ENCODE measurements at regions not wholly inside any gene's neighbourhood (a gene's known extent, or its start where the extent isn't known, plus 50 kb on each side); places are given as distances from the start of the nearest gene placed in this dataset.
"Not testable (repeated sequence)": the region's sequence is repeated elsewhere in the genome, so short reads cannot be mapped to it uniquely, and the experiment has no call there.

DNA sequence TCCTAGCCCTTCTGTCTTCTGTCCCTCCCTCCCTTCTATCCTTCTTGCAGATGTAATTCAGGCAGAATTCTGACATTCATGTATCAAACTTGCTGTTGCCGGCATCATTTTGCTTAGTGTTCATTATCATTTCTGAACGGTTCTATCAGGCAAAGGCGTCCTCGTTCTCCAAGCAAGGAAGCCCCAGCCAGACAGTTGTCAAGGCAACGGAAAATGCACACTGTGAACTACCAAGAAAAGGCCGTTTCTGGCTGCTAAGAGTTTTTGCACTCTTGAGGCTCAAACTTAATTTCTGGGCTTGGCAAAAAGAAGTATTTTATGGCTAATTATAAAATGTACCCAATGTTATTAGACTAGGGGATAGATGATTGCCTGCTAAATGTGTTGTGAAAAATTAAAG, 164.7 kb upstream of the KCNJ15 start:
- DNase-seq (ENCODE audit: insufficient read length, low spot score): no peak
- no peak for FAIRE-seq
- TF ChIP-seq, protein P1, sequence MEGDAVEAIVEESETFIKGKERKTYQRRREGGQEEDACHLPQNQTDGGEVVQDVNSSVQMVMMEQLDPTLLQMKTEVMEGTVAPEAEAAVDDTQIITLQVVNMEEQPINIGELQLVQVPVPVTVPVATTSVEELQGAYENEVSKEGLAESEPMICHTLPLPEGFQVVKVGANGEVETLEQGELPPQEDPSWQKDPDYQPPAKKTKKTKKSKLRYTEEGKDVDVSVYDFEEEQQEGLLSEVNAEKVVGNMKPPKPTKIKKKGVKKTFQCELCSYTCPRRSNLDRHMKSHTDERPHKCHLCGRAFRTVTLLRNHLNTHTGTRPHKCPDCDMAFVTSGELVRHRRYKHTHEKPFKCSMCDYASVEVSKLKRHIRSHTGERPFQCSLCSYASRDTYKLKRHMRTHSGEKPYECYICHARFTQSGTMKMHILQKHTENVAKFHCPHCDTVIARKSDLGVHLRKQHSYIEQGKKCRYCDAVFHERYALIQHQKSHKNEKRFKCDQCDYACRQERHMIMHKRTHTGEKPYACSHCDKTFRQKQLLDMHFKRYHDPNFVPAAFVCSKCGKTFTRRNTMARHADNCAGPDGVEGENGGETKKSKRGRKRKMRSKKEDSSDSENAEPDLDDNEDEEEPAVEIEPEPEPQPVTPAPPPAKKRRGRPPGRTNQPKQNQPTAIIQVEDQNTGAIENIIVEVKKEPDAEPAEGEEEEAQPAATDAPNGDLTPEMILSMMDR (IDR thresholded peaks at IDR 0.05; ENCODE audit: insufficient read depth, missing control alignments): no peak

DNA sequence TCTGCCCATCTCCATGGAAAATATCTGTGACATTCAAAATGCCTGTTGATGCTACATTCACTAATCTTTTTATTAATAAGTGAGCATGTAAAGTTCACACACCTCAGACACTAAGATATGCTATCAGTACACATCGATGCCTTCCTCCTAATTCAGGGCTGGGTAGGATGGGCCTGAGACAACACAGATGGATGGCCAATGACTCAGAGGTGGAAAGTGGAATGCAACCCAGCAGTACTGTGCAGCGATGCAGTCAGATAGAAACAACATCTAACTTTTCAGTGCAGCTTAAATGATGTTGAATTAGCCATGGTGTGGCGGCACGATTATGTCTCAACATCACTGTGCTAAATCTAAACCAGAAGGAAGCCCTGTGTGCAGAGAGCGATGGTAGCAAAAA, 161.6 kb upstream of the KCNJ15 start:
- FAIRE-seq (no peak), DNase-seq (ENCODE audit: insufficient read length, low spot score) (no peak)
- TF ChIP-seq, protein P1 (IDR thresholded peaks at IDR 0.05; ENCODE audit: insufficient read depth, missing control alignments): no peak

DNA sequence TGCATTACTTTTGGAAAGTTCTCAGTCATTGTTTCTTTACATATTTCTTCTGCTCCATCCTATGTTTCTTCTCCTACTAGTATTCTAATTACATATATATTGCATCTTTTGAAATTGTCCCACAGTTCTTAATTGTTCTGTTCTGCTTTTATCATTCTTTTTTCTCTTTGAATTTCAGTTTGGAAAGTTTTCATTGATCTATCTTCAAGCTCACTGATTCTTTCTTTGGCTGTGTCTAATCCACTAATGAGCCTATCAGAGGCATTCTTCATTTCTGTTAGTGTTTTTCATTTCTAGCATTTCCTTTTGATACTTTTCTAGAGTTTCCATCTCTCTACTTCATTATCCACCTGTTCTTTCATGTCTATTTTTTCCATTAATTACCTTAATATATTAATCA, 159.0 kb upstream of the KCNJ15 start:
- DNase-seq (ENCODE audit: insufficient read length, low spot score) (no peak), FAIRE-seq (no peak)
- TF ChIP-seq, protein P1 (IDR thresholded peaks at IDR 0.05; ENCODE audit: insufficient read depth, missing control alignments): no peak

DNA sequence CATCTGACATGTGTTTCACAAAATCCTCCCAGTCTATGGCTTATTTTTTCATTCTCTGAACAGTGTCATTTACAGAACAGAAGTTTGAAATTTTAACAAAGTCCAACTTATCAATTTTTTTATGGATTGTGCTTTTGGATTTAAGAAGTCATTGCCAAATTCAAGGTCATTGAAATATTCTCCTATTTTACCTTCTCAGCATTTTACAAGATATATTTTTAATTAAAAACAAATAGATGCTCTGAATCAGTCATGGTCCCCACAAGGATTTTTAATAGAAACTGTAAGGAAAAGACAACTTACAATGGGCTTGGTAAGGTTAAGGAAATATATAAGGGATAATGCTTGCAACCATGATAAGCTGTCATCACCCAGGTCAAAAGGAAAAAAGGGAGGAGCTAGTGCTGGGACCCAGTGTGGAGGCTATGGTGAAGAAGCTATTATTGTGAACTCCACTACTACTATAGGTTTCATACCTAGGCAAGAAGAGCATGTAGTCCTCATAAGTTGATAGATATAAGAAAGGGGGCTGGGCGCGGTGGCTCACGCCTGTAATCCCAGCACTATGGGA, 144.5 kb upstream of the KCNJ15 start:
- TF ChIP-seq, protein P1 (IDR thresholded peaks at IDR 0.05; ENCODE audit: insufficient read depth, missing control alignments): no peak
- no peak for DNase-seq (ENCODE audit: insufficient read length, low spot score)
- no peak for FAIRE-seq

DNA sequence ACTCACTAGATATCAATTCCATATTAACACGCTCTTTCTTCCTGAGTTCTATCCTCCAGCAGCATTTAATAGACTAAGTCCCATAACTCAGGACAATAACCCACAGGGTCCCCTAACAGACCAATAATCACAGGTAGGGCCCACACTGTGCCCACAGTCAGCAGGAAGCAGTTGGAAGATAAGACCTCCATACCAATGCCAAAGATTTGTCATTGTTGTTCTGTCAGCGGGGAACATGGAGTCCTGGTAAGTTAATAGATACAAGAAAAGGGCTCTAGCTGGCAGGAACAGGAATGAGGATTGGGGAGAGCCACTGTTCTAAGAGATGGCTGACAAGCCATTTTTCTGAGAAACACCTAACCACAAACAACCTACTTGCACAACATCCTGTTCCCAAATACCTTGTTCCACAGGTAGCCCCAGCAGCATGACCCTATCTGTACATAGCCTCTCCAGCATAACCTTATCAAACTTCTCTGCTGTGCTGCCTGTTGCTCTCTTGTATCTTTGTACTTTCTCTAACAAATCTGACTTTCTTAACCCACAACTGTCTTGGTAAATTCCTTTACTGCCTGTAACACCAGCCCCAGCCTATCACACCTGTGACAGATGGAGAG, 142.0 kb upstream of the KCNJ15 start:
- TF ChIP-seq, protein P1 (IDR thresholded peaks at IDR 0.05; ENCODE audit: insufficient read depth, missing control alignments): no peak
- DNase-seq (ENCODE audit: insufficient read length, low spot score): no peak
- FAIRE-seq: no peak

DNA sequence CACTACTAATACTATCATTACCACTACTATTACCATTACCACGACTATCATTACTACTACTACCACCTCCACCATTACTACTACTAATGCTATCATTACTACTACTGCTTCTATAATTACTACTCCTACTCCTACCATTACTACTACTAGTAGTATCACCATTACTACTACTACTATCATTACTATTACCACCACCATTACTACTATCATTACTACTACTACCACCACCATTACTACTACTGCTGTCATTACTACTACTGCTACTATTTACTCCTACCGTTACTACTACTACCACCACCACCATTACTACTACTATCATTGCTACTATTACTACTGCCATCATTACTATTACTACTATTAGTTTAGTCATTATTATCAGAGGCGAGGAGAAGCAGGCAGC, 140.9 kb upstream of the KCNJ15 start:
- TF ChIP-seq, protein P1 (IDR thresholded peaks at IDR 0.05; ENCODE audit: insufficient read depth, missing control alignments): no peak

DNA sequence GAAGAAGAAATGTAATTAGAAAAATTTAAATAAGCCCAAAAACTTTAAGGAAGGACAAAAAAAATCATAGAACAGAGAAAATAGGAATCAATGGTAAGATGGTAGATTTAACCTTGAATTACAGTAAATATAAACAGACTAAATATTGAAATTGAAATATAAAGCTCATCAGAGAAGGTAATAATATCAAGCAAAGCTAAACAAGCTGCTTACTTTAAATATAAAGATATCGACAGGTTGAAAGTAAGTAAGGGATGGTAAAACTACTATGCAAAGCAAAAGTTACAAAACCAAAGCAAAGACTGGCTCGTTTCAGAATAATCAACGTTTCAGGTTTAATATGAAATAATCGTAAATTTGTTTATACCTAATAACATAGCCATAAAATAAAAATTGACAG, 137.0 kb upstream of the KCNJ15 start:
- TF ChIP-seq, protein P1 (IDR thresholded peaks at IDR 0.05; ENCODE audit: insufficient read depth, missing control alignments): no peak
- DNase-seq (ENCODE audit: insufficient read length, low spot score): no peak
- FAIRE-seq: no peak

More for the DNA sequence above, 140.9 kb upstream of the KCNJ15 start:
- DNase-seq (ENCODE audit: insufficient read length, low spot score) (no peak), FAIRE-seq (no peak)

DNA sequence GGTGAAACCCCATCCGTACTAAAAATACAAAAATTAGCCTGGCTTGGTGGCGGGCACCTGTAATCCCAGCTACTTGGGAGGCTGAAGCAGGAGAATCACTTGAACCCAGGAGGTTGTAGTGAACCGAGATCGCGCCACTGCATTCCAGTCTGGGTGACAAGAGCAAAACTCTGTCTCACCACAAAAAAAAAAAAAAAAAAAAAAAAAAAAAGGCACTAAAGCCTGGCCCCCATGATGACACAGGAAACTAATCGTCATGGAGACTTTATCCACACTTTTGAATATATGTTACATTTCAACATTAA, 136.2 kb upstream of the KCNJ15 start:
- not testable (repeated sequence) for FAIRE-seq

More for the DNA sequence above, 136.2 kb upstream of the KCNJ15 start:
- DNase-seq (ENCODE audit: insufficient read length, low spot score): not testable (repeated sequence)
